Transverse colon (tissue), 3 donors: ENCODE measurements at regions not wholly inside any gene's neighbourhood (a gene's known extent, or its start where the extent isn't known, plus 50 kb on each side); places are given as distances from the start of the nearest gene placed in this dataset.

ENCODE experiments used
- POLR2A ChIP-seq: fragments of 450-650 bp; IDR thresholded peaks from one replicate; pipeline ENCODE4 v1.6.1; 2016; ENCODE audit warnings: antibody characterized with exemption, mild to moderate bottlenecking, moderate library complexity
- TF ChIP-seq, protein P1 (sequence below), 5 experiments: fragments of 200-600 bp in 3 of 5; fragments of 450-650 bp in 2 of 5; sonication (generic) in 3 of 5; IDR thresholded peaks; 1 replicate in 2 of 5; 2 replicates in 3 of 5; pipeline ENCODE4 v1.5.1; 2016 to 2017; ENCODE audit warnings: antibody characterized with exemption in 5 of 5, inconsistent platforms in 3 of 5, mild to moderate bottlenecking in 2 of 5, moderate library complexity in 1 of 5

DNA sequence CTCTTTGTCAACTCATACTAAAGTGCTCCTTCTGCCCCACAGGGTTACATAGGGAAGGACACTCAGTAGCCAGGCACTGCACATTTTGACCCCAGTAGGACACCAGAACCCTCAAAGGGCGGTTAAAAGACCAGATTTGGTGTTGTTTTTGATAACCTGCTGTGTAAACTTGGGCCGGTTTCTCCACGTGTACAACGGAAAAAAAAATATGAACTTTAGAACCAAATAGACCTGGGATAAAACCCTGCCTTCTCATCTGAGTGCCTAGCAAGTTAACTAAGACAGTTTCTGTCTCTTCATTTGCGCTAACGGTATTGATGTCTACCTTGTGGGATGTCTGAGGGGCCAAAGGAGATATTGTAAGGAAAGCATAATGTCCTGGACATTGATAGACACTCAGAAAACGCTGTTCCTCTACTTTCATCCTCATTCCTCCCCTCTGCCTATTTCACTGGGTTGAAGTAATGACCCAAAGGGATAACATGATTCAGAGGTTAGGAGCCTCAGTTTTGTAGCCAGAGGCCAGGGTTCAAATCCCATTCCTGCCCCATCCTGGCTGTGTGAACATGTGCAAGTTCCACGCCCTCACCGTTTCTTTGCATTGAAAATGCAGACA lies 155.9 kb upstream of the LPP start:
- no peak for TF ChIP-seq POLR2A
- TF ChIP-seq, protein P1, sequence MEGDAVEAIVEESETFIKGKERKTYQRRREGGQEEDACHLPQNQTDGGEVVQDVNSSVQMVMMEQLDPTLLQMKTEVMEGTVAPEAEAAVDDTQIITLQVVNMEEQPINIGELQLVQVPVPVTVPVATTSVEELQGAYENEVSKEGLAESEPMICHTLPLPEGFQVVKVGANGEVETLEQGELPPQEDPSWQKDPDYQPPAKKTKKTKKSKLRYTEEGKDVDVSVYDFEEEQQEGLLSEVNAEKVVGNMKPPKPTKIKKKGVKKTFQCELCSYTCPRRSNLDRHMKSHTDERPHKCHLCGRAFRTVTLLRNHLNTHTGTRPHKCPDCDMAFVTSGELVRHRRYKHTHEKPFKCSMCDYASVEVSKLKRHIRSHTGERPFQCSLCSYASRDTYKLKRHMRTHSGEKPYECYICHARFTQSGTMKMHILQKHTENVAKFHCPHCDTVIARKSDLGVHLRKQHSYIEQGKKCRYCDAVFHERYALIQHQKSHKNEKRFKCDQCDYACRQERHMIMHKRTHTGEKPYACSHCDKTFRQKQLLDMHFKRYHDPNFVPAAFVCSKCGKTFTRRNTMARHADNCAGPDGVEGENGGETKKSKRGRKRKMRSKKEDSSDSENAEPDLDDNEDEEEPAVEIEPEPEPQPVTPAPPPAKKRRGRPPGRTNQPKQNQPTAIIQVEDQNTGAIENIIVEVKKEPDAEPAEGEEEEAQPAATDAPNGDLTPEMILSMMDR (IDR thresholded peaks at IDR 0.05) = no peak
